SH-SY5Y (cell line): ENCODE measurements at regions not wholly inside any gene's neighbourhood (a gene's known extent, or its start where the extent isn't known, plus 50 kb on each side); places are given as distances from the start of the nearest gene placed in this dataset.

Source experiments
- GATA2 ChIP-seq: IDR thresholded peaks from 2 replicates; pipeline ENCODE4 v1.6.1; 2011; ENCODE audit warnings: mild to moderate bottlenecking, low read depth, low read length
- GATA3 ChIP-seq: IDR thresholded peaks from 2 replicates; pipeline ENCODE4 v1.6.1; 2011; ENCODE audit warnings: low read depth, mild to moderate bottlenecking, low read length, moderate library complexity

DNA sequence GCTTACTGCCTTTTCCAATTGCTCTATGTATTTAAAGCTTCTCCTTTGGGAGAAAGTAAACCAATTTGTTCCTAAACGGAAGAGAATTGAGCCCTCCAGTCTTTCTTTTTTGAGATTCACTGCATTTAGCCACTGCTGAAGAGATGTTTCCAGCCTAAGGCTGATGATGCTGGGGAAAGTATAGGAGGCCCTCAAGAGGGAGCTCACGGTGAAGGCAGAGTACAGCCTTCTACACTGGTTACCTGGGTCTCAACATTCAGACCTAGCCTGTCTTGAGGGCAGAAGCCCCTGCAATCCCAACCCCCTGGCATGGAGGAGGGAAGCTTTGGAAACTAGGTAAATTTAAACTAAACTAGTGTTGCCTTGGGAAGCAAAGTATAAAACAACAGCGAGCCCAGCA, 316.7 kb upstream of the TPK1 start:
- TF ChIP-seq GATA3 (no peak), GATA2 (no peak)
